ENCODE measurements at regions not wholly inside any gene's neighbourhood (a gene's known extent, or its start where the extent isn't known, plus 50 kb on each side); places are given as distances from the start of the nearest gene placed in this dataset.
"Not testable (repeated sequence)": the region's sequence is repeated elsewhere in the genome, so short reads cannot be mapped to it uniquely, and the experiment has no call there.

GRCh38 chr6:112988748-112989147 is 641.6 kb downstream of the RFPL4B start:
- DNase-seq (ENCODE audit: low read depth), result no peak

DNA sequence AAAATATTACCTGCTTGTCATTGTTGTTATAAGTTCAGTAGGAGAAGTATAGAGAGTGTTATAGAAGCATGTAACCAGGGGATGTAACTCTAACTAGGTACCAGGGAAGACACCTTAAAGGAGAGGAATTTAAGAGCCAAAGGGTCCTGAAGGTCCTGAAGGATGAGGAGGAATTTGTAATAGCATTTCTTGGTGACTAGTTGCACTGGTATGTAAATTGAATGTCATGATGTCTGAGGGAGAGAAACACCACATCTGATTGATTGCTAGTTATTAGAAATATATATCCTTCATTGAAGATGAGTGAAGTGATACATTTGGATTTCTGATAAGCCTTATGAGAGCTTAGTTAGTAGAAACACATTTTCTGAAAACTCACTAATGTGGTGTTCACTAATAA is 643.8 kb downstream of the RFPL4B start:
- DNase-seq (ENCODE audit: low read depth), result no peak

DNA sequence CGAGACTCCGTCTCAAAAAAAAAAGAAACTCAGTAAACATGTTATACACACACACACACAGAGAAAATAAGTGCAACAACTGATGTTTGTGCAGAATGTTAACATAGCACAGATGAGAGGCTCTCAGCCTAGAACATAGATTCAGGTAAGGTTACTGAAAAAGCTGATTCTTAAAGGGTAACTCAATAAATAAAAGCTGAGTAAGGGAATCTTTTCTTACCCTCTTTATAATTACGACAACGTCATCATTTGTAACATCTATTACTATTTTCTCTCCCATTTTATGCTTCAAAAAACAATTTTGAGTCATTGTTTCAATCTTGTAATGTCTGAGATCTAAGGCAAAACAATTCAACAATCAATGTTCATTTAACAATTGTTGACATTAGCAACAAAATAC is 644.8 kb downstream of the RFPL4B start:
- no peak for DNase-seq (ENCODE audit: low read depth)

DNA sequence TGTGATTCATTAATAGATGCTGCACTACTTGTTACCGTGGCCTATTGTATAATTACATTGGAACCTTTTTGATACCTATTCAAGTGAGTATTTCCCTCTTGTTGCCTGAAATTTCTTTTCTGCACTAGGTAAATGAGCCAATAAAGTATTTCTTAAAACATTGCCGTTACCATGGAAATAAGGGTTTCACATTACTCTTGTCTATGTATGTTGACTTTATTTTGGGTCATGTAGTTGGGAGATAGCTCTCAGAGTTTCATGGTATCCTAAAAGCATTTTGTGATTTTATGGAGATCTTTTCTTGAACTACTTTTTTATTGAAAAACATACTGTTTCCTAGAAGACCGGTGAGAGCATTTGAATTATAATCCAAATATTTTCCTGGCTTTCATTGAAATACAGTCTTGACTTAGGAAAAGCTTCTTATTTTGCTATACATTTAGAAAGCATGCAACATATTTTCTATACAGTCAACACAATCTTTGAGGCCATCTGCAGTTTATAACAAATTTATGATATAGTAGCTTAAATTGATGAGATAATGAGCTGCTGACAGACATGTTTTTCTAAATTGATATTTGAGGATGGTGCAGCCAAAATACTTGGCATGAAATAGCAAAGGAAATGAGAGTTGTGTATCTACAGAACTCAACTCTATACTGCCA is 650.4 kb downstream of the RFPL4B start:
- no peak for DNase-seq (ENCODE audit: low read depth)

DNA sequence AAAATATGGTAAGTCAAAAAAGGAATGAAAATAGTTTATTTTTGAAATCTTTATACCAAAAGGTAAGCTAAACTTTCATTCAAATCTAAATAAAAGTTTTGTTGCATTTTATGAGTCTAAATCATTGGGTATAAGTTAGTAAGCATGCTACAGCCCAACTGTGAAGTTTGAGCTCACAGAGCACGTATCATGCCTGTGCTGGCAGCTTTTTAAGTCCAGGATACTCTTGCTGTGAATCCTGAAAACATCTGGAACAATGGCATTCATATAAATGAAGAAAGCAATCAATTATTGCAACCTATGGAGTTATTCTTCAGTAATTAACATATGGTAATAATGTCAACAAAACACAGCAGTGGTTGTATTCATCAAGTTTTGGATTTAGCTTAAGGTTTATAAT is 656.9 kb downstream of the RFPL4B start:
- DNase-seq (ENCODE audit: low read depth), result no peak

DNA sequence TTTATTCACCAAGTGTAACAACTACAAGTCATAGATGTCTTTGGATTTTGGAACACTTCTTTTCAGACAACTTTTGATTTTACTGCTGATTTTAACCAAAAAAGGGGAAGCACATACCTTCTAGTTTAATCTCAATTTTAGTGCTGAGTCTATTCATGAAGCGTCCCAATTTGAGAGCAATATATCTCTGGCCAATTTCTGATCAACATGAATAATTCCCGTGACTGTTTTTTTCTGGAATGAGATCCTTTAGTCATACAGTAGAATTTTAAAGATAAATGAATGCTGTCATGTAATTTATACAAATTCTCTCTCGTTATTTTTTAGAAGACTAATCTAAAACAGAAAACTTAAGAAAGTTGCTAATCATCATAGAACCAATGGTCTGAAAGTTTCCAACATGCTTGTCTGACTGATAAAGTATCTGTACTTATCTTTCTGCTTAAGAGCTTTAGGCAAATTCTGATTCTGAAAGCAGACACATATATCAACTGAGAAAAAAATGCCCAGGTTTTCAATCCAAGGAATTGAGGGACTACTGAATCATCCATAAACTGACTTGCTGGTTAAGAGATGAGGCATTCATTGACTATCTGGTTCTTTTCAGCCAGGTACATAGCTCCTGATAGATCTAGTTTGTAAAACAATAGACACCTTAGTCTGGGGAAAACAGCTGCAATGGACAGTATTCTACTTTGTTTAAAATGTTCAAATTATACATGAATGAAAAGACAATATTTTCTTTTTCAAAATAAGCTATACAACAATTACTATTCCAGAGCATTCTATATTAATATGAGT is 657.5 kb downstream of the RFPL4B start:
- no peak for DNase-seq (ENCODE audit: low read depth)

DNA sequence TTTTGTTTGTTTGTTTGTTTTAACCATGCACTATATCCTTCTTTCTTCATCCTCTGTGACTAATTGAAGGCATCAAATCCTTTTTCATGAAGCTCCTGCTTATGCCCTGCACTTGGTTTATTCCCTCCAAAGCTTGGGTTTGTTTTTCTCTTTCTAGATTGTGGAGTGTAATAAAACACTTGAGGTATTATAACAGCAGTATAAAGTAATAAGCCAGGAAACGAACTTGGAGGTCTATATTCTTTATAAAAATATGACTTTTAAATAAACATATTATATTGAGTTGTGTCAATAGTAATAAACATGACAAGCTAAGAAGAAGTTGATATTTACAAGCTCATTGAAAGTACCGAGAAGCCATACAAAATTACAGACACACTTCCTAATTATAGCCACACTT is 659.4 kb downstream of the RFPL4B start:
- DNase-seq (ENCODE audit: low read depth), result no peak

DNA sequence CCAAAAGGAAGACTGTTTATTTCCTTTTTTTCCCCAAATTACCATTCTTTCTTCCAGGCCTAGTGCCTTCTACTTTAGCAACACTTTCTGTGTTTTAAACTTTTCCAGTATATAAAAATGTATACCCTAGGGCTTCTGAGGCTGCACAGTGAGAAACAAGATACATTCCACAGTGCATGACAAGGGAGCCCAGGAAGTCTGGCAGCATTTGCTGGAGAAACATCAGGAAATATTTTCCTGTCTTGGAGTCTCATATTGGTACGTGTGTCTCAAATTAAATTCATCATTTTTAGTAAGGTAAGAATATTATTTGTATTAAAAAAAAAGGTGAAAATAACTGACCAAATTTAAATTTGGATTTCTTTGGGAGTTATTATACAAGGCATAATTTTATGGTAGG is 662.6 kb downstream of the RFPL4B start:
- no peak for DNase-seq (ENCODE audit: low read depth)

GRCh38 chr6:113010196-113010989 is 663.3 kb downstream of the RFPL4B start:
- DNase-seq (ENCODE audit: low read depth), result no peak

- DNase-seq (ENCODE audit: low read depth), result no peak
Observed at GRCh38 chr6:113011389-113011788, 664.3 kb downstream of the RFPL4B start.

- no peak for DNase-seq (ENCODE audit: low read depth)
Observed at GRCh38 chr6:113011801-113012200, 664.7 kb downstream of the RFPL4B start.

GRCh38 chr6:113015249-113015648 is 668.1 kb downstream of the RFPL4B start:
- DNase-seq (ENCODE audit: low read depth), result no peak

DNA sequence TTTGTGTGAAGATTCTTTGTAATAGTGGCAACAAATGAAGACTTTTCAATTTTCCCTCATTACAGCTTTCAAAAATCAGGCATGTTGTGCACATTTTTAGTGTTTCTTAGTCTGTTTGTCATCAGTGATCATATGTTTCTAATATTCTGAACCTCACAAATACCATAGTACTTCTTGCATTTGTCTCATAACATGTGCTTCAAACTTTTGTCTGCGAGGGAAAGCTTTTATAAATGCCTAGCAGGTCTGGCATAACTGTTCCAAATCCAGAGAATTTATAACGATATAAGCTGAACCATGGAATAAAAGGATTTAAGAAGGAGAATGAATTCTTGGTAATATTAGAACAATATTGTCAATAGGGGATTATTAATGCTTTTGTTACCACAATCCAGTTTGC is 670.2 kb downstream of the RFPL4B start:
- DNase-seq (ENCODE audit: low read depth), result no peak

GRCh38 chr6:113018351-113019151 is 671.4 kb downstream of the RFPL4B start:
- no peak for DNase-seq (ENCODE audit: low read depth)

GRCh38 chr6:113019176-113019575 is 672.0 kb downstream of the RFPL4B start:
- no peak for DNase-seq (ENCODE audit: low read depth)

DNA sequence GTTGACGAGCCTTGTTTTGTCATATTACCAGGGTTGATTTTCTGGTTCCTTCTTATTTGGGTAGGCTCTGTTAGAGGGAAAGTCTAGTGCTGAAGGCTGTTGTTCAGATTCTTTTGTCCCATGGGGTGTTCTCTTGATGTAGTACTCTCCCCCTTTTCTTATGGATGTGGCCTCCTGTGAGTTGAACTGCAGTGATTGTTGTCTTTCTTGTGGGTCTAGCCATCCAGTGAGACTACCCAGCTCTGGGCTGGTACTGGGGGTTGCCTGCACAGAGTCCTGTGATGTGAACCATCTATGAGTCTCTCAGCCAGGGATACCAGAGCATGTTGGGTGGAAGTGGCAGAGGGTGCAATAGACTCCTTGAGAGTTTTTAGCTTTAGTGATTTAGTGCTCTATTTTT is 680.6 kb downstream of the RFPL4B start:
- no peak for DNase-seq (ENCODE audit: low read depth)

DNA sequence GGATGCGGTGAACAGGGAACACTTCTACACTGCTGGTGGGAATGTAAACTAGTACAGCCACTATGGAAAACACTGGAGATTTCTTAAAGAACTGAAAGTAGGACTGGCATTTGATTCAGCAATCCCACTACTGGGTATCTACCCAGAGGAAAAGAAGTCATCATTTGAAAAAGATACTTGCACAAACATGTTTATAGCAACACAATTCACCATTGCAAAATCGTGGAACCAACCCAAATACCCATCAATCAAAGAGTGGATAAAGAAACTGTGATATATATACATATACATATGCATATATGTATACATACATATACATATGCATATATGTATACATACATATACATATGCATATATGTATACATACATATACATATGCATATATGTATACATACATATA is 682.0 kb downstream of the RFPL4B start:
- DNase-seq (ENCODE audit: low read depth), result not testable (repeated sequence)

DNA sequence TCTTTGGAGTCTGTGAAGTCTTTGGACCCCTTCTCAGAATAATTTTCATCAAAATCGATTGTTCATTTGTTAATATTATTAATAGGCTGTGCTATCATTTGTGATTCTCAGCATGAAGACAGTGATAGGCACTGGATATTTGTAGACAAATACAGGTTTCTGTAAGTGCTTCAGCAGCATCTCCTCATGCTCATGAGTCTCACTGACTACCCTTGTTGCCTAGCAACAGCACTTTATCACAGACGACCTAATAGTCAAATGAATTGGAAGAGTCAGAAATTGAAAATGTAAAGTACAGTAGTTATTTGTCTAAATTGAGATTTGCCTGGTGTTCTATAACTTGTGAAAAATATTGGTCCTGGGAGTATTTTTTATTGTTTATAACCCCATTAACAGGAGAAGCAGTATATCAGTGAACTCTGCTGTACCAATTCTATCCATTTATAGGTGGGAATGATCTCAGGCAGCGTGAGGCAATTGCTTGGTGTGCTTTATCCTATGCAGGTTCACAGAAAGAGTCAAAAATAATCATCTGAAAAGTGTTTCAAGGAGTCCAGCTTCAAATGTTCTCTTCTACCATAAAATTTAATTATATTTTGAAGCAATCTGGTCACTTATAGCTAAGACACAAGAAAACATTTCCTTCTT is 684.6 kb downstream of the RFPL4B start:
- no peak for DNase-seq (ENCODE audit: low read depth)

GRCh38 chr6:113039005-113039404 is 691.9 kb downstream of the RFPL4B start:
- no peak for DNase-seq (ENCODE audit: low read depth)

- DNase-seq (ENCODE audit: low read depth), result no peak
Observed at GRCh38 chr6:113047148-113047547, 700.0 kb downstream of the RFPL4B start.

- no peak for DNase-seq (ENCODE audit: low read depth)
Observed at GRCh38 chr6:113047932-113048331, 700.8 kb downstream of the RFPL4B start.

GRCh38 chr6:113048741-113049140 is 701.6 kb downstream of the RFPL4B start:
- DNase-seq (ENCODE audit: low read depth), result no peak

Measured in T-helper 22 cell (primary cell).